Mammary epithelial cell (primary cell): ENCODE measurements at regions not wholly inside any gene's neighbourhood (a gene's known extent, or its start where the extent isn't known, plus 50 kb on each side); places are given as distances from the start of the nearest gene placed in this dataset.
"Not testable (repeated sequence)": the region's sequence is repeated elsewhere in the genome, so short reads cannot be mapped to it uniquely, and the experiment has no call there.

ENCODE experiments used
- CTCF ChIP-seq, 2 donors: IDR thresholded peaks in 1 of 2; conservative IDR thresholded peaks in 1 of 2; 2 replicates each; pipeline ENCODE4 v1.5.1; 2011 to 2012; ENCODE audit warnings: inconsistent platforms in 2 of 2, low read length in 2 of 2, mild to moderate bottlenecking in 2 of 2, control low read depth in 1 of 2, low read depth in 1 of 2; ENCODE audit not compliant: insufficient read depth in 1 of 2; ENCODE audit errors: extremely low read depth in 1 of 2
- EZH2 ChIP-seq: IDR thresholded peaks from 2 replicates; pipeline ENCODE4 v1.6.1; 2012; ENCODE audit warnings: low read length, inconsistent platforms, borderline replicate concordance

GRCh38 chr21:6526213-6526612 lies 3995.2 kb upstream of the TPTE start:
- not testable (repeated sequence) for TF ChIP-seq CTCF (conservative IDR thresholded peaks at IDR 0.05 in 1 of 2, IDR thresholded peaks at IDR 0.05 in 1 of 2; ENCODE audit: extremely low read depth in 1 of 2, insufficient read depth in 1 of 2, low read depth in 1 of 2, low read length in 2 of 2); EZH2
